GM12865 (cell line): ENCODE measurements at regions not wholly inside any gene's neighbourhood (a gene's known extent, or its start where the extent isn't known, plus 50 kb on each side); places are given as distances from the start of the nearest gene placed in this dataset.

Source experiments
- DNase-seq: peaks from one replicate; pipeline ENCODE4 v3.0.0; 2010; ENCODE audit warnings: low read depth
- H3K4me3 ChIP-seq: 2 replicates; pipeline ENCODE4 v1.5.1; 2011; ENCODE audit warnings: mild to moderate bottlenecking, low read depth, low read length, control low read depth
- TF ChIP-seq, protein P1 (sequence below): IDR thresholded peaks from 2 replicates; pipeline ENCODE4 v1.5.1; 2011; ENCODE audit warnings: low read length, control low read depth, low read depth, inconsistent platforms; ENCODE audit not compliant: insufficient read depth; ENCODE audit errors: missing control alignments

DNA sequence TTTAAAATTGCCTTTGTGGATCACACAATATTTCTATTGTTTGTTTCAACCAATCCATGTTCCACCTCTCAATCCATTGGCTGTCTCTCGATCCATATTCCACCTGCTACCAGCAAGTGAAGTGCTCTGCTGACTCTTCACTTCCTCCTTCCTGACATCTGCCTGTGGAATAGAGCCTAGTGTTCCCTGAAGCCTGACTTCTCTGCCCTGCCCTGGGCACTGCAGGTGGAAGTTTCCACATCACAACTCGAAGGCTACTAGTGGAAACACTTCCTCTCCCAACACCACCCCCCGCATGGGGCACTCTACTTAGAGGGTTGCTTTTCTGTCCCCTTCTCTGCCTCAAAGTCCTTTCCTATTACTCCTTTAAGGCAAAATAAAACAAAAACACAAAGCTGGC is 563.8 kb upstream of the IGFBP3 start:
- TF ChIP-seq, protein P1, sequence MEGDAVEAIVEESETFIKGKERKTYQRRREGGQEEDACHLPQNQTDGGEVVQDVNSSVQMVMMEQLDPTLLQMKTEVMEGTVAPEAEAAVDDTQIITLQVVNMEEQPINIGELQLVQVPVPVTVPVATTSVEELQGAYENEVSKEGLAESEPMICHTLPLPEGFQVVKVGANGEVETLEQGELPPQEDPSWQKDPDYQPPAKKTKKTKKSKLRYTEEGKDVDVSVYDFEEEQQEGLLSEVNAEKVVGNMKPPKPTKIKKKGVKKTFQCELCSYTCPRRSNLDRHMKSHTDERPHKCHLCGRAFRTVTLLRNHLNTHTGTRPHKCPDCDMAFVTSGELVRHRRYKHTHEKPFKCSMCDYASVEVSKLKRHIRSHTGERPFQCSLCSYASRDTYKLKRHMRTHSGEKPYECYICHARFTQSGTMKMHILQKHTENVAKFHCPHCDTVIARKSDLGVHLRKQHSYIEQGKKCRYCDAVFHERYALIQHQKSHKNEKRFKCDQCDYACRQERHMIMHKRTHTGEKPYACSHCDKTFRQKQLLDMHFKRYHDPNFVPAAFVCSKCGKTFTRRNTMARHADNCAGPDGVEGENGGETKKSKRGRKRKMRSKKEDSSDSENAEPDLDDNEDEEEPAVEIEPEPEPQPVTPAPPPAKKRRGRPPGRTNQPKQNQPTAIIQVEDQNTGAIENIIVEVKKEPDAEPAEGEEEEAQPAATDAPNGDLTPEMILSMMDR = no peak
- no peak overlapping the region for H3K4me3 ChIP-seq
- no peak for DNase-seq

DNA sequence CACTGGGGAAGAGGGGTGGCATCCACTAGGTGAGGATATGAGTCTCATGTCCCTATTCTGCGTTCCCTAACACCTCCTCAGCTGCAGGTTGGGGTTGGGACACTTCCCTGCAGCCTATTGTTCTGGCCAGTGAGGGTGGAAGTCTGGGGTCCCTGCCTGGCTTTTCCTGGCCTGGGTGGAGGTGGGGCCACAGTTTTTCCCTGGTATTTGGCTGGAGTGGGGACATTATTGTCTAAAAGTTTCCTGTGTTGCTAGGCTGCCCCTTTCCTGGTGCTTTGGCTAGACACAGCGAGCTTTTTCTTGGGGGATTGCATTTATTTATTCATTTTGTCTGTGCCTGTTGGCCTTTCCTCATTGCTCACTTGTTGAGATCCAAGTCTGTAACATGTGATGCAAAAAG is 559.5 kb upstream of the IGFBP3 start:
- TF ChIP-seq, protein P1 = no peak
- DNase-seq = no peak
- no peak overlapping the region for H3K4me3 ChIP-seq

DNA sequence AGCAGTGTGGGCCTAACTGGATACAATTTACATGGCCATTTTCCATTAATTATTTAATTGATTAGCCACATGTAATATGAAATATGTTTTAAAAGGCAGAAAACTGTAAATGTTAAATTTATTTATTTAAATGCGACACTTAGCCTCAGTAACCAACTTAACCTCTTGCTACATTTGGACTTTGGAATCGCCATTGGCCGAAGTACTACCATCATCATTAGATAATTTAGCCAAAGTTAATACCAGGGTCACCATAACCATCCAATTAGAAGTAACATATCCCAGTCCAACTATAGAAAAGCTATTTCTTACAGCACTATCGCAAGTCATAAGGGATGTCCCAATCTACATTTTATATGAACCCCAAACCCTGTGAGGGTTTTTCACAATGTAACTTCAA is 558.6 kb upstream of the IGFBP3 start:
- TF ChIP-seq, protein P1 = no peak
- no peak overlapping the region for H3K4me3 ChIP-seq
- DNase-seq = no peak

DNA sequence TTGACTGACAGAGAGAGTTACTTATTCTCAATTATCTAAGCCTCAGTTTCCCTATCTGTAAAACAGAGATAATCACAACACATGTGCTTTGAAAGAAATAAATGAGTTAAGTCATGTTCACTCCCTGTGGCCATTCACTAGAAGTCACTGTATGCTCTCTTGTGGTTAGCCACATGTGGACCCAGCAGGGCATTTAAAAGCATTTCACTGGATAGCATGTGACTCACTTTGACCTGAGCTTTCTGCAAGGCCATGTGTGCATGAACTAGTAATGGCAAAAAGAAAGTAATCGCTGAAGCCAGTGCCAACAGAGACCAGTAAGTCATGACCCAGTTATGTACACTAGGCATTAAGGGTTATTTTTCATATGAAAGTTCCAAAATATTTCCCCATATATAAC is 557.0 kb upstream of the IGFBP3 start:
- H3K4me3 ChIP-seq = no peak overlapping the region
- no peak for DNase-seq
- TF ChIP-seq, protein P1 = no peak

DNA sequence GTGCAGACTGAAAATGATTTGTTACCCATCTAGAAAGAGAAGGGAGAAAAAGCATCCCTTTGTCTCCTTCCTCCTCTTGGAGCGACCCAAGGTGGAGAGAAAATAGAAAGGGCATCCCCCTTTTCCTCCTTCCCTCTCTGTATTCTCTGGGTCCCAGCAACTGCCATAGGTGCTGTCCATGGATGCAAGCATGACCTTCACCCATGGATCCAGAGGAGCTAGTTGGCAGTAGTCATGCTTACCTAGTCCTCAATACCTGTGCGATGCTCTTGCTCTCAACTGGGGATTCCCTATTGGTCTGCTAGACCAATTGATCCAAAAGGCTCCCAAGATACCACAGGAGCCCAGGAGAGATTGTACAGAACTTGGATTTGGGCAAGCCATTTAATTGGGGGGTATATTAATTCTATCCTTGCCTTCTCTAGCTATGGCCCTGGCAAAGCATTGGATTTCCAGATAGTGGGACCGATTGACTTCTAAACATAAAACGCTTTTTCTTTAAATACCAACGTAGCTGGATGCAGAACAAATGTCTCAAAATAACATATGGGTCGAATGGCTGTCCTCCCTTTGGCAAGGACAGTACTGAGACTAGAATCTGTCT is 547.8 kb upstream of the IGFBP3 start:
- TF ChIP-seq, protein P1 = no peak
- no peak for DNase-seq
- H3K4me3 ChIP-seq = no peak overlapping the region

DNA sequence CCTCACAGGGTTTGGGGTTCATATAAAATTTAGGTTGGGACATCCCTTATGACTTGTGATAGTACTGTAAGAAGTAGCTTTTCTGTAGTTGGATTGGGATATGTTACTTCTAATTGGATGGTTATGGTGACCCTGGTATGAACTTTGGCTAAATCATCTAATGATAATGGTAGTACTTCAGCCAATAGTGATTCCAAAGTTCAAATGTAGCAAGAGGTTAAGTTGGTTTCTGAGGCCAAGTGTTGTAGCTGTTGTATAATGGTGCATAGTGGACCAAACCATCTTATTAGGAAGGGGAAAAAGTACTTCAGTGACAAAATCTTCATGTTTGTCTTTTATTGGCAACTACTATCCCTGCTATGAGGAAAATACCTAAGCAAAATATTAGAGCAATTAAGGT is 542.1 kb upstream of the IGFBP3 start:
- no peak overlapping the region for H3K4me3 ChIP-seq
- DNase-seq = no peak
- TF ChIP-seq, protein P1 = no peak

DNA sequence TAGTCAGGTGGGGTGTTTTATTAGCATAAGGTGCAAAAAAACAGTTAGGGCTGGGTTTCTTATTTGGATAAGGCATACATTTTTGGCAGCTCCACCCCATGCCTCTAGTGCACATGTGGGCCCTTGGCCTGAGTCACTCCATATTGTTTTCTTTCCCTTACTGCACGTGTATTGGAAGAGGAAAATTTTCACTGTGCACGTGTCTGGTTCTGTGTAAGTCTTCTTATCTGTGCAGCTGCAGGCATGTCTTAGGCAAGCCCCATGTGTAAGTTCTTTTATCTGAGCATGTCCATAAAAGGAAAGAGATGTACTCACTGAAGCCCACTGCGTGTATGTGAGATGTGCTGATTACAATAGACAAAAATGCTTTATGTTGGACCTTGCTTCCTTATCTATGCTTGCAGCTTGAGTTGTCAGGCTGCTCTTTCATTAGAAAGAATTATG is 540.3 kb upstream of the IGFBP3 start:
- DNase-seq = no peak
- TF ChIP-seq, protein P1 = no peak
- no peak overlapping the region for H3K4me3 ChIP-seq
